Left lung (tissue), 4 donors: ENCODE measurements at regions not wholly inside any gene's neighbourhood (a gene's known extent, or its start where the extent isn't known, plus 50 kb on each side); places are given as distances from the start of the nearest gene placed in this dataset.

ENCODE experiments used
- ATAC-seq: fragments of 200-7000 bp; cut with Tn5 transposase; one replicate; pipeline ENCODE4 v1.9.1; 2020; ENCODE audit warnings: moderate library complexity
- DNase-seq, 4 donors: peaks; one replicate each; pipeline ENCODE4 v3.0.0-alpha.2; 2013 to 2020
- H3K27ac ChIP-seq, 2 donors: fragments of 200-600 bp; sonication (generic) in 1 of 2; one replicate each; pipeline versions ENCODE4 v1.5.0 to v1.8.0; 2020 to 2021
- H3K27me3 ChIP-seq, 2 donors: fragments of 200-600 bp; sonication (generic) in 1 of 2; one replicate each; pipeline versions ENCODE4 v1.5.0 to v1.8.0; 2020 to 2021
- H3K36me3 ChIP-seq, 2 donors: fragments of 200-600 bp; sonication (generic) in 1 of 2; one replicate each; pipeline versions ENCODE4 v1.5.0 to v1.8.0; 2020 to 2021
- H3K4me1 ChIP-seq, 2 donors: fragments of 200-600 bp; one replicate each; pipeline ENCODE4 v1.8.0; 2021
- H3K4me3 ChIP-seq, 2 donors: fragments of 200-600 bp; sonication (generic) in 1 of 2; one replicate each; pipeline versions ENCODE4 v1.5.0 to v1.8.0; 2020 to 2021; ENCODE audit warnings: mild to moderate bottlenecking in 1 of 2
- H3K9me3 ChIP-seq, 2 donors: fragments of 200-600 bp; sonication (generic) in 1 of 2; one replicate each; pipeline versions ENCODE4 v1.5.0 to v1.8.0; 2020 to 2021
- CTCF ChIP-seq, 2 donors: fragments of 200-600 bp; sonication (generic) in 1 of 2; IDR thresholded peaks; one replicate each; pipeline versions ENCODE4 v1.5.0 to v1.8.0; 2021; ENCODE audit warnings: antibody characterized with exemption in 2 of 2
- intact Hi-C, 2 donors: fragments of 100-400 bp; cut with DNase I; formaldehyde crosslinking; loops; one replicate each; pipeline versions ENCODE4 v1.11.2 to v1.14.2; 2022
- donor health status: DM: no; HTN: yes; CAD: no.
- donor health status: DM: no; HTN: no; CAD: no.

DNA sequence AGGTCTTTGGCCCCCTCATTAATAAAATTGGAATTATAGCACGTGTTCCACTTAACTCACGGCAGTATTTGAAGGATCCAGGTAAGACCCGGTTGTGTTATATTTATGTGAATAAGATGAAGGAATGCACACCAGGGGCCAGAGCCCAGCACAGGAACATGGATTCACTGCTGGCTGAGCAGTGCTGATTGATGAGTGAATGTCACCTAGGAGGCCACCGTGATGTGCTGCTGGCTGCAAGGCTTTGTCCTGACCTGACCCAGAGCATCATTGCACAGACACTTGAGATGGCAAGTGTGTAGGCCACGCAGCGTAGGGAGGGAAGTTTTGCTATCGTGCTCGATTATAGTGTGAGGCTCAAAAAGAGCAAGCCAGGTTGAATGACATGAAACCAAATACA is 350.7 kb upstream of the MGMT start:
- Histone ChIP-seq H3K36me3 (no peaks in the 10 kb centered on the region), H3K4me3 (no peak overlapping the region), H3K9me3 (no peaks in the 10 kb centered on the region), H3K4me1 (no peaks in the 10 kb centered on the region), H3K27me3 (no peaks in the 10 kb centered on the region), H3K27ac (no peak overlapping the region)
- DNase-seq: no peak
- TF ChIP-seq CTCF (IDR thresholded peaks at IDR 0.05): no peak
- intact Hi-C loops: no loop called here
- ATAC-seq: no peak

- Histone ChIP-seq H3K4me1 (no peaks in the 10 kb centered on the region), H3K36me3 (no peaks in the 10 kb centered on the region), H3K27ac (no peak overlapping the region), H3K9me3 (no peaks in the 10 kb centered on the region), H3K27me3 (no peaks in the 10 kb centered on the region), H3K4me3 (no peak overlapping the region)
- no peak for DNase-seq
- intact Hi-C loops: no loop called here
- no peak for TF ChIP-seq CTCF (IDR thresholded peaks at IDR 0.05)
- no peak for ATAC-seq
These were observed 346.6 kb upstream of the MGMT start for GRCh38 chr10:129120441-129120840.

DNA sequence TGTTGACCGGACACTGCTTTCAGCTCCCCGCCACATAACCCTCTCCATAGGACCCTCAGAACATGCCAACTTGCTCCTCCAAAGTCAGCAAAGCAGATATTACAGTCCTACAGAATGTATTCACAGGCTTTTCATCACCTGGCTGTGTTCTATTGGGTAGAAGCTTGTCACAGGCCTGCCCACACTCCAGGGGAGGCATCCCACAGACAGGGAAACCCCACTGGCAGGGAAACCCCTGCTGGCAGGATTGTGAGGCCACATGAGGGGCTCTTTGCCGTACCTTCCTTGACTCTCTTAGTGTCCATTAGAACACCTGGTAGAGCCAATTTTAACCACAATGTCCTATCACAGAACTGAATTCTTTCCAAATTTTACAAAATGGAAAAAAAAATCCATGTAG is 344.2 kb upstream of the MGMT start:
- intact Hi-C loops: no loop called here
- ATAC-seq (no peak), DNase-seq (no peak)
- no peaks in the 10 kb centered on the region for H3K27me3 ChIP-seq
- H3K4me1 ChIP-seq: no peaks in the 10 kb centered on the region
- no peaks in the 10 kb centered on the region for H3K36me3 ChIP-seq
- no peak for TF ChIP-seq CTCF (IDR thresholded peaks at IDR 0.05)
- no peak overlapping the region for H3K27ac ChIP-seq
- no peaks in the 10 kb centered on the region for H3K9me3 ChIP-seq
- H3K4me3 ChIP-seq: no peak overlapping the region

- no peaks in the 10 kb centered on the region for H3K36me3 ChIP-seq
- ATAC-seq (no peak), DNase-seq (no peak)
- no peaks in the 10 kb centered on the region for H3K27me3 ChIP-seq
- H3K4me1 ChIP-seq: no peaks in the 10 kb centered on the region
- no peak overlapping the region for H3K4me3 ChIP-seq
- no peak overlapping the region for H3K27ac ChIP-seq
- intact Hi-C loops: no loop called here
- no peaks in the 10 kb centered on the region for H3K9me3 ChIP-seq
- TF ChIP-seq CTCF (IDR thresholded peaks at IDR 0.05): no peak
These were observed 343.6 kb upstream of the MGMT start for GRCh38 chr10:129123428-129123827.

GRCh38 chr10:129126982-129127381 is 340.1 kb upstream of the MGMT start:
- no peak overlapping the region for H3K4me3 ChIP-seq
- H3K27ac ChIP-seq: no peak overlapping the region
- TF ChIP-seq CTCF (IDR thresholded peaks at IDR 0.05): no peak
- ATAC-seq: no peak
- no peaks in the 10 kb centered on the region for H3K9me3 ChIP-seq
- no peaks in the 10 kb centered on the region for H3K36me3 ChIP-seq
- DNase-seq: no peak
- H3K27me3 ChIP-seq: peaks cover 0 to 19% of the 10 kb centered on the region in 2 donors
- intact Hi-C loops: no loop called here
- no peaks in the 10 kb centered on the region for H3K4me1 ChIP-seq
